H1 (cell line): ENCODE measurements at regions not wholly inside any gene's neighbourhood (a gene's known extent, or its start where the extent isn't known, plus 50 kb on each side); places are given as distances from the start of the nearest gene placed in this dataset.

Source experiments
- KDM4A ChIP-seq: IDR thresholded peaks from one replicate; pipeline ENCODE4 v1.7.1; 2012; ENCODE audit warnings: low read depth, mild to moderate bottlenecking, moderate library complexity, low read length, inconsistent platforms; ENCODE audit not compliant: severe bottlenecking
- PHF8 ChIP-seq: fragments of 200-600 bp; sonication (generic); conservative IDR thresholded peaks from 2 replicates; pipeline ENCODE4 v1.7.1; 2012; ENCODE audit warnings: low read depth, mild to moderate bottlenecking, inconsistent platforms, low read length, moderate library complexity
- TBP ChIP-seq: IDR thresholded peaks from 2 replicates; pipeline ENCODE4 v1.6.1; 2011; ENCODE audit warnings: low read depth, low read length, improper control_type of control experiment

DNA sequence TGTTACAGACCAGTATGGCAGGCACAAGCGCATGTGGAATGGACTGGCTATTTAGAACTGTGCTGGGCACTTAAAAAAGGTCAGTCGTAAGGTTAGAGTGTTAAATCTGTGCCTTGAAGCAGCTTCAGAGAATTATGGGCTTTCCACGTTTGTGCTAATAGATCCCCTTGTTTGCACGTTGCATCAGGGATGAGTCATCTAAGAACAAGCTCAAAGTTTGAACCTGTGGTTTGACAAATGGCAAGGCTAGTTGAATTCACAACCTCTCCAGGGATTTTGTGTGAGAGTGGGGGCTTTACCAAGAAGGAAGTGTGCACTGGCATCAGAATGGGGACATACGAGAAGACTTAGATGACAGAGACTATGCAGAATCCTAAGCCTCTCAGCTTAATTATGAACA, 249.6 kb downstream of the IRX1 start (continued):
- no peak for TF ChIP-seq KDM4A
- no peak for TF ChIP-seq TBP
- TF ChIP-seq PHF8, result no peak
